Coronary artery (tissue), 2 donors: ENCODE measurements at regions not wholly inside any gene's neighbourhood (a gene's known extent, or its start where the extent isn't known, plus 50 kb on each side); places are given as distances from the start of the nearest gene placed in this dataset.

ENCODE experiments used
- DNase-seq: peaks from one replicate; pipeline ENCODE4 v3.0.0-alpha.2; 2017; ENCODE audit warnings: low spot score
- H3K27ac ChIP-seq, 2 donors: fragments of 200-600 bp; sonication (generic); one replicate each; pipeline ENCODE4 v1.5.1; 2016 to 2019
- H3K4me3 ChIP-seq: fragments of 200-600 bp; sonication (generic); 2 replicates; pipeline ENCODE4 v1.5.1; 2016; ENCODE audit warnings: mild to moderate bottlenecking, moderate library complexity
- TF ChIP-seq, protein P1 (sequence below): fragments of 200-600 bp; sonication (generic); IDR thresholded peaks from one replicate; pipeline ENCODE4 v1.5.1; 2019; ENCODE audit warnings: antibody characterized with exemption

DNA sequence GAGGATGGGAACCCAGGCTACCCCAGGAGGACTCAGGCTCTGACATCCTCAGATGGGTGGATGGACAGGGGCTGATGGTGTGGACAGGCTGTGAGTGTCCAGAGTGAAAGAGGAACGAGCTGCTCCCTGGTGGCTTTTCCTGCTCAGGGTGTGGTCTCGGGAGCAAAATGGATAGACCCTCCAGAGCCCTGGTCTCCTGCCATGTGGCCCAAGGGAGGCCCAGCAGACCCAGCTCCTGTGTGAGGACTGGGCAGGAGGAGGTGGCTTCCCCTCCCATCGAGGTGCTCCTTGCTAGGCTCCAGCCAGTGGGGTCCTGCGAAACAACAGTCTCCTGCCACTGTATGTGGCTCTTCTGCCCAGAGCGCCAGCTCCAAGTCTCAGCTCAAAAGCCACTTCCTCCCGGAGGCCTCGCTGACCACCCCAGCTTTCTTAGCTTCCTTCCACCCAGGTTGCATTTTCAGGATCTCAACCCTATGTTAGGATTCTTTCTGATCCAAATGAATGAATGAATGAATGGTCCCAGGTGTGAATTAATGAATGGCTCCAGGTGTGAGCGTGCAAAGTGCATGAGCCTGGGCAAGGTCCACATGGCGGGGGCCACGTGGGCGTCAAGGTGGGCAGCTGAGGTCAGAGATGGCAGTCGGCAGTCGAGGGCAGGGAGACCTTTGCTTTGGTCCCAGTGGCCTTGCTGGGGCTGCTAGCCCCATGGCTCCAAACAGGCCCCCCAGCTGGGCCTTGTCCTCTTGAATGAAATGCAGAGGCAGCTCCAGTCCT is 120.3 kb upstream of the CIBAR2 start:
- DNase-seq, result no peak
- TF ChIP-seq, protein P1, sequence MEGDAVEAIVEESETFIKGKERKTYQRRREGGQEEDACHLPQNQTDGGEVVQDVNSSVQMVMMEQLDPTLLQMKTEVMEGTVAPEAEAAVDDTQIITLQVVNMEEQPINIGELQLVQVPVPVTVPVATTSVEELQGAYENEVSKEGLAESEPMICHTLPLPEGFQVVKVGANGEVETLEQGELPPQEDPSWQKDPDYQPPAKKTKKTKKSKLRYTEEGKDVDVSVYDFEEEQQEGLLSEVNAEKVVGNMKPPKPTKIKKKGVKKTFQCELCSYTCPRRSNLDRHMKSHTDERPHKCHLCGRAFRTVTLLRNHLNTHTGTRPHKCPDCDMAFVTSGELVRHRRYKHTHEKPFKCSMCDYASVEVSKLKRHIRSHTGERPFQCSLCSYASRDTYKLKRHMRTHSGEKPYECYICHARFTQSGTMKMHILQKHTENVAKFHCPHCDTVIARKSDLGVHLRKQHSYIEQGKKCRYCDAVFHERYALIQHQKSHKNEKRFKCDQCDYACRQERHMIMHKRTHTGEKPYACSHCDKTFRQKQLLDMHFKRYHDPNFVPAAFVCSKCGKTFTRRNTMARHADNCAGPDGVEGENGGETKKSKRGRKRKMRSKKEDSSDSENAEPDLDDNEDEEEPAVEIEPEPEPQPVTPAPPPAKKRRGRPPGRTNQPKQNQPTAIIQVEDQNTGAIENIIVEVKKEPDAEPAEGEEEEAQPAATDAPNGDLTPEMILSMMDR, result no peak
- H3K27ac ChIP-seq, result peak overlapping the region in 1 of 2 donors; percentile 64
- no peak overlapping the region for H3K4me3 ChIP-seq

- Histone ChIP-seq H3K4me3 (no peak overlapping the region), H3K27ac (peak overlapping the region in 1 of 2 donors; percentile 74)
- TF ChIP-seq, protein P1, result no peak
- DNase-seq, result no peak
Measured at GRCh38 chr16:85233516-85233915, 121.2 kb upstream of the CIBAR2 start.

- TF ChIP-seq, protein P1, result no peak
- Histone ChIP-seq H3K27ac (peak overlapping the region; percentile 44 to 74), H3K4me3 (peak overlapping the region; percentile 75)
- no peak for DNase-seq
Measured at GRCh38 chr16:85234310-85235204, 122.3 kb upstream of the CIBAR2 start.

- TF ChIP-seq, protein P1, result no peak
- Histone ChIP-seq H3K4me3 (peak overlapping the region; percentile 75), H3K27ac (peak overlapping the region in 1 of 2 donors; percentile 74)
- no peak for DNase-seq
Measured at GRCh38 chr16:85235991-85236817, 123.9 kb upstream of the CIBAR2 start.

DNA sequence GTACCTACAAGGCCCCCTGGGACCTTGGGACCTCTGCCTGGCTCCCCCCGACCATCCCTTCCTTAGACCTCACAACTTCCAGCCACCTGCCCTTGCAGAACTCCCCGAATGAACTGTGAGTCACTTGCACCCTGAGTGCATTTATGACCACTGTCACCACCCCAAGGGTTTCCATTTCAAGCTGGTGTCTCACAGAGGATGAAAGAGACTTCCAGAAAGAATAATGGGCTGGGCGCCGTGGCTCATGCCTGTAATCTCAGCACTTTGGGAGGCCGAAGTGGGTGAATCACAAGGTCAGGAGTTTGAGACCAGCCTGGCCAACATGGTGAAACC is 124.5 kb upstream of the CIBAR2 start:
- peak overlapping the region in 1 of 2 donors; percentile 74 for H3K27ac ChIP-seq
- TF ChIP-seq, protein P1, result no peak
- DNase-seq, result no peak
- H3K4me3 ChIP-seq, result no peak overlapping the region

DNA sequence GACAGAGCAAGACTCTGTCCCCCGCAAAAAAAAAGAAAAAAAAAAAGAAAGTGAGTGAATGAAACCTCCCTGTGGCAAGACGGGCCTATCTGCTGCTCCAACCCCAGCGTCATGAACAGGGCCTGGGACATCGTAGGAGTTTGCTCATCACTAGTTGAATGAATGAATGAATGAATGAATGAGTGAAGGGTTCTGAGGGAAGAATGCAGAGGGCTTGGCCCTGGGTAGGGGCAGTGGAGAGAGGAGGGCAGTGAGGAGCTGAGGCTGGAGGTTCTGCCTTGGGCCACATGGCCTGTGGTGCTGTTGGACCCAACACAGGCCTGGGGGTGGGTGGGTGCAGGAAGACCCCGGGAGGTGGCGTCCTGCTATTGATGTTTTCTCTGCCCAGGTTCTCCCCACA is 125.5 kb upstream of the CIBAR2 start:
- TF ChIP-seq, protein P1, result no peak
- Histone ChIP-seq H3K4me3 (peak overlapping the region; percentile 39), H3K27ac (peak overlapping the region in 1 of 2 donors; percentile 54)
- DNase-seq, result no peak
